ENCODE measurements at regions not wholly inside any gene's neighbourhood (a gene's known extent, or its start where the extent isn't known, plus 50 kb on each side); places are given as distances from the start of the nearest gene placed in this dataset.

DNA sequence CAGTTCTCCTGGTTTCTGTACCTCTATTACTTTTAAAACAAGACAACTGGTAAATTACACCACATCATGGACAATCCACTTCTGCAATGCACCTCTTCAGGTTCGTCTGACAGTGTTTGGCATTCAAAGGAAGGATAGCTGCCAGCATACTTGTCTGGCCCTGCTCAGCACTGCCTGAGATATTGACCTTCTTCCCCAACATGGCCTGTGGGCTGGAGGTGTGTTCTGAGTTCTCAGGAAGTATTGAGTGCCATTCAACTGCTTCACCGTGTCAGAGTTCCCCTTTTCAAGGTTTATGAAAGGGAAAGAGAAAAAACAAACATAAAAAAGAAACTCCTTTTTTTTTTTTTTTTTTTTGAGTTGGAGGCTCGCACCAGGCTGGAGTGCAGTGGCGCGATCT is 267.9 kb upstream of the SASH1 start:
- Histone ChIP-seq H3K36me3 (ENCODE audit: control insufficient read depth, insufficient read depth, low read length) (no peaks in the 10 kb centered on the region), H3K4me1 (ENCODE audit: control insufficient read depth, insufficient read depth, low read length) (no peaks in the 10 kb centered on the region), H3K4me3 (ENCODE audit: low read depth, low read length) (no peak overlapping the region), H3K27me3 (ENCODE audit: control insufficient read depth, insufficient read depth, low read length) (no peaks in the 10 kb centered on the region), H3K9ac (ENCODE audit: low read length) (no peak overlapping the region), H3K9me3 (ENCODE audit: control insufficient read depth, insufficient read depth, low read depth, low read length) (no peaks in the 10 kb centered on the region), H3K27ac (ENCODE audit: low read depth, low read length) (no peak overlapping the region)

- Histone ChIP-seq H3K9ac (ENCODE audit: low read length) (no peak overlapping the region), H3K27me3 (ENCODE audit: control insufficient read depth, insufficient read depth, low read length) (no peaks in the 10 kb centered on the region), H3K27ac (ENCODE audit: low read depth, low read length) (no peak overlapping the region), H3K9me3 (ENCODE audit: control insufficient read depth, insufficient read depth, low read depth, low read length) (no peaks in the 10 kb centered on the region), H3K36me3 (ENCODE audit: control insufficient read depth, insufficient read depth, low read length) (no peaks in the 10 kb centered on the region), H3K4me3 (ENCODE audit: low read depth, low read length) (no peak overlapping the region), H3K4me1 (ENCODE audit: control insufficient read depth, insufficient read depth, low read length) (no peaks in the 10 kb centered on the region)
These were observed 267.3 kb upstream of the SASH1 start for GRCh38 chr6:148075352-148075751.

- Histone ChIP-seq H3K27me3 (ENCODE audit: control insufficient read depth, insufficient read depth, low read length) (no peaks in the 10 kb centered on the region), H3K9me3 (ENCODE audit: control insufficient read depth, insufficient read depth, low read depth, low read length) (no peaks in the 10 kb centered on the region), H3K9ac (ENCODE audit: low read length) (no peak overlapping the region), H3K4me3 (ENCODE audit: low read depth, low read length) (no peak overlapping the region), H3K27ac (ENCODE audit: low read depth, low read length) (no peak overlapping the region), H3K36me3 (ENCODE audit: control insufficient read depth, insufficient read depth, low read length) (no peaks in the 10 kb centered on the region), H3K4me1 (ENCODE audit: control insufficient read depth, insufficient read depth, low read length) (no peaks in the 10 kb centered on the region)
These were observed 266.6 kb upstream of the SASH1 start for GRCh38 chr6:148076051-148076450.

DNA sequence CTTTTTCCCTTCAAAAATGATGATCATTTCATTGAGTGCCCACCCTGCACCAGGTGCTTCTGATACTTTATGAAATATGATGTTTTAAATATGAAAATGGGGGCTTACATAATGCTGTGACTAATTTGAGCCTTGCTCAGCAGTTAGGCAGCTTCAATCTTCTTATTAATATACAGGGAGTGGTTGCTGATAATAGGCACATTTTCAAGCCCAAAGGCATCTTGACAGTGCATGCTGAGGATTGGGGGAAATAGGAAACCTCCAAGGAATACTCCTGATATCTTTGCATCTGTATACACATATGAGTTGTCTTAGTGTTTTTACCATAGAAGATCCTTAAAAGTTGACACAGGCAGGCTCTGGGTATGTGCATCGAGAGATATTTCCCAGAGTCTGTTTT is 262.3 kb upstream of the SASH1 start:
- no peak overlapping the region for H3K9ac ChIP-seq (ENCODE audit: low read length)
- H3K4me3 ChIP-seq (ENCODE audit: low read depth, low read length): no peak overlapping the region
- no peak overlapping the region for H3K27ac ChIP-seq (ENCODE audit: low read depth, low read length)
- H3K4me1 ChIP-seq (ENCODE audit: control insufficient read depth, insufficient read depth, low read length): no peaks in the 10 kb centered on the region
- no peaks in the 10 kb centered on the region for H3K27me3 ChIP-seq (ENCODE audit: control insufficient read depth, insufficient read depth, low read length)
- H3K9me3 ChIP-seq (ENCODE audit: control insufficient read depth, insufficient read depth, low read depth, low read length): no peaks in the 10 kb centered on the region
- H3K36me3 ChIP-seq (ENCODE audit: control insufficient read depth, insufficient read depth, low read length): no peaks in the 10 kb centered on the region

DNA sequence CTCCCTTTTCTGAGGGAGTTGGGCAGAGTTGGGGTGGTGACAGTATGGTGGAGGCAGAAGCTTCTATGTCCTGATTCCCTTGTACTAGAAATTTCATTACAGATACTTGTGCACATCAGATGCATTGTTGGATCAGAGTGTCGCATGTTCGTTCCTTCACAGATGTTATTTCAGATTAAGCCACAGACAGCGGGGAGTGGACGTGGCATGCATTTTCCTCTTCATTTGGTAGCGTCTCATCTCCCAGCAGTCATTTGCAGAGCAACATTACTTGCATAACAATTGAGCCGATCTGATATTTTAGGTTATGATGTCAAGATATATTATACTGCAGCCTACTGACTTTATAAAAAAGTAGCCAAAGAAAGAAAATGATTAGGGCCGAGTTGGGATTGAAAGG is 261.6 kb upstream of the SASH1 start:
- no peak overlapping the region for H3K27ac ChIP-seq (ENCODE audit: low read depth, low read length)
- H3K9me3 ChIP-seq (ENCODE audit: control insufficient read depth, insufficient read depth, low read depth, low read length): no peaks in the 10 kb centered on the region
- H3K27me3 ChIP-seq (ENCODE audit: control insufficient read depth, insufficient read depth, low read length): no peaks in the 10 kb centered on the region

GRCh38 chr6:148082044-148082443 is 260.6 kb upstream of the SASH1 start:
- H3K36me3 ChIP-seq (ENCODE audit: control insufficient read depth, insufficient read depth, low read length): no peaks in the 10 kb centered on the region
- H3K9me3 ChIP-seq (ENCODE audit: control insufficient read depth, insufficient read depth, low read depth, low read length): no peaks in the 10 kb centered on the region
- H3K27ac ChIP-seq (ENCODE audit: low read depth, low read length): no peak overlapping the region
- no peaks in the 10 kb centered on the region for H3K27me3 ChIP-seq (ENCODE audit: control insufficient read depth, insufficient read depth, low read length)
- no peaks in the 10 kb centered on the region for H3K4me1 ChIP-seq (ENCODE audit: control insufficient read depth, insufficient read depth, low read length)
- no peak overlapping the region for H3K9ac ChIP-seq (ENCODE audit: low read length)
- H3K4me3 ChIP-seq (ENCODE audit: low read depth, low read length): no peak overlapping the region

More for the DNA sequence above, 261.6 kb upstream of the SASH1 start:
- Histone ChIP-seq H3K4me1 (ENCODE audit: control insufficient read depth, insufficient read depth, low read length) (no peaks in the 10 kb centered on the region), H3K36me3 (ENCODE audit: control insufficient read depth, insufficient read depth, low read length) (no peaks in the 10 kb centered on the region), H3K4me3 (ENCODE audit: low read depth, low read length) (no peak overlapping the region), H3K9ac (ENCODE audit: low read length) (no peak overlapping the region)

GRCh38 chr6:148082696-148083095 is 259.9 kb upstream of the SASH1 start:
- no peaks in the 10 kb centered on the region for H3K9me3 ChIP-seq (ENCODE audit: control insufficient read depth, insufficient read depth, low read depth, low read length)
- no peaks in the 10 kb centered on the region for H3K4me1 ChIP-seq (ENCODE audit: control insufficient read depth, insufficient read depth, low read length)
- H3K36me3 ChIP-seq (ENCODE audit: control insufficient read depth, insufficient read depth, low read length): no peaks in the 10 kb centered on the region
- H3K9ac ChIP-seq (ENCODE audit: low read length): no peak overlapping the region
- no peak overlapping the region for H3K27ac ChIP-seq (ENCODE audit: low read depth, low read length)
- H3K27me3 ChIP-seq (ENCODE audit: control insufficient read depth, insufficient read depth, low read length): no peaks in the 10 kb centered on the region
- H3K4me3 ChIP-seq (ENCODE audit: low read depth, low read length): no peak overlapping the region

DNA sequence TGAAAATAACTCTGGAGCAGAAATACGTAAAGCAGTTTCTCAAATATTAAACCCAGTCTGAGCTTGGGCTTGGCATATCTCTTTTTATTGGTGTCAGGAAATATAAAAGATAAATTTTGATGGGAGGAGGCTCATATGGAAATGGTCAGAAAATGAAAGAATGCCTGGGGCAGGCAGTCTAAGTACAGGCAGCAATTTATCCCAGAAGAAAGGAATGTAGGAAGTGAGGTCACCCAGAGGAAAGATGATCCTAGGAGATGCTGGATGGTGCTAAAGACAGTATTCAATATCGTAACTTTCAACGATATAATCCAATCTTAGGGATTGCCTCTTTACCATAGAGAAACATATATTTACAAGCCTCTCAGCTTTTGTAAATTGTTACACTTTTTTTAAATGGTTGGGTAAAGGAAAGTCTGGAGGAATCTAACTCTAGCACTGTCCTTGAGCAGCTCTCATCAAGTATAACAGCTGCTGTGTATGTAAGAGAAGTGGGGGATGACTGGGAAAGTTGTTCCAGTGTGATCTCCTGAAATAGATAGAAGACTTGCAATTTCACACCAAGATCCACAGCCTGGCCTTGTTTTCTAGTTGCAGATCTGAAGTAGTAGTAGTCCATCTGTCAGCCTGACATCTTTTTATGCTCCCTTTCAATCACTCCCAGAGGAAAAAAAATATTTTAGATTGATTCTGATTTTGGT is 256.9 kb upstream of the SASH1 start:
- Histone ChIP-seq H3K36me3 (ENCODE audit: control insufficient read depth, insufficient read depth, low read length) (no peaks in the 10 kb centered on the region), H3K9ac (ENCODE audit: low read length) (no peak overlapping the region), H3K4me3 (ENCODE audit: low read depth, low read length) (no peak overlapping the region), H3K27me3 (ENCODE audit: control insufficient read depth, insufficient read depth, low read length) (no peaks in the 10 kb centered on the region), H3K9me3 (ENCODE audit: control insufficient read depth, insufficient read depth, low read depth, low read length) (no peaks in the 10 kb centered on the region), H3K27ac (ENCODE audit: low read depth, low read length) (no peak overlapping the region), H3K4me1 (ENCODE audit: control insufficient read depth, insufficient read depth, low read length) (no peaks in the 10 kb centered on the region)

DNA sequence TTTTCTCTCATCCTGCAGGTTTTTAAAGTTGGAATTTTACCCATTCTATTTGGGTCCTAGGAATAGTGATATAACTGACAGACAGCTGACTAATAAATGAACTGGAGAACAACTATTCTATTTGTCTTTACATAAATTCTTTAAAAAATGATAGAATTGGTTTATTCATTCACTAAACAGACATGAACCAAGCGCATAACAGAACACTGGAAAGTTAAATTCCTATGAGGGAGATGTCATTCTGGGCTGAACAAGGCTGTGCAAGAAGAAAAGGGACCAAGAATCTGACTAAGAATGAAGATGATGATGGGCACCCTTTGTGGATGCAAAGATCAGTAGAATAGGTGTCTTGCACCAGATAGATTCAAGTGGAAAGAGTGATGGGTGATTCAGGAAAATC is 256.3 kb upstream of the SASH1 start:
- H3K9ac ChIP-seq (ENCODE audit: low read length): no peak overlapping the region

GRCh38 chr6:148086843-148087242 is 255.8 kb upstream of the SASH1 start:
- Histone ChIP-seq H3K27ac (ENCODE audit: low read depth, low read length) (no peak overlapping the region), H3K27me3 (ENCODE audit: control insufficient read depth, insufficient read depth, low read length) (no peaks in the 10 kb centered on the region), H3K9ac (ENCODE audit: low read length) (no peak overlapping the region), H3K4me3 (ENCODE audit: low read depth, low read length) (no peak overlapping the region), H3K4me1 (ENCODE audit: control insufficient read depth, insufficient read depth, low read length) (no peaks in the 10 kb centered on the region), H3K36me3 (ENCODE audit: control insufficient read depth, insufficient read depth, low read length) (no peaks in the 10 kb centered on the region), H3K9me3 (ENCODE audit: control insufficient read depth, insufficient read depth, low read depth, low read length) (peaks cover 2% of the 10 kb centered on the region; the same call in 1 of the 2 replicates)

More for the DNA sequence above, 256.3 kb upstream of the SASH1 start:
- Histone ChIP-seq H3K27me3 (ENCODE audit: control insufficient read depth, insufficient read depth, low read length) (no peaks in the 10 kb centered on the region), H3K36me3 (ENCODE audit: control insufficient read depth, insufficient read depth, low read length) (no peaks in the 10 kb centered on the region), H3K9me3 (ENCODE audit: control insufficient read depth, insufficient read depth, low read depth, low read length) (no peaks in the 10 kb centered on the region), H3K27ac (ENCODE audit: low read depth, low read length) (no peak overlapping the region), H3K4me1 (ENCODE audit: control insufficient read depth, insufficient read depth, low read length) (no peaks in the 10 kb centered on the region), H3K4me3 (ENCODE audit: low read depth, low read length) (no peak overlapping the region)

- H3K4me3 ChIP-seq (ENCODE audit: low read depth, low read length): no peak overlapping the region
- H3K36me3 ChIP-seq (ENCODE audit: control insufficient read depth, insufficient read depth, low read length): no peaks in the 10 kb centered on the region
- no peak overlapping the region for H3K27ac ChIP-seq (ENCODE audit: low read depth, low read length)
- no peaks in the 10 kb centered on the region for H3K27me3 ChIP-seq (ENCODE audit: control insufficient read depth, insufficient read depth, low read length)
- H3K9ac ChIP-seq (ENCODE audit: low read length): no peak overlapping the region
- H3K4me1 ChIP-seq (ENCODE audit: control insufficient read depth, insufficient read depth, low read length): no peaks in the 10 kb centered on the region
- H3K9me3 ChIP-seq (ENCODE audit: control insufficient read depth, insufficient read depth, low read depth, low read length): peaks cover 2% of the 10 kb centered on the region; the same call in 1 of the 2 replicates
These were observed 255.0 kb upstream of the SASH1 start for GRCh38 chr6:148087659-148088058.
